WTC11 (cell line): ENCODE measurements at regions not wholly inside any gene's neighbourhood (a gene's known extent, or its start where the extent isn't known, plus 50 kb on each side); places are given as distances from the start of the nearest gene placed in this dataset.
"Not testable (repeated sequence)": the region's sequence is repeated elsewhere in the genome, so short reads cannot be mapped to it uniquely, and the experiment has no call there.

ENCODE experiments used
- ATAC-seq: fragments of 200-7000 bp; cut with Tn5 transposase; 2 replicates; pipeline ENCODE4 v1.10.0; 2021; ENCODE audit warnings: mild to moderate bottlenecking, moderate library complexity
- CTCF ChIA-PET: fragments of 300-600 bp; sonication (Branson Sonifier 250); formaldehyde crosslinking; loops from one replicate; lab custom pipeline; 2021; ENCODE audit warnings: antibody characterized with exemption; lab: Charles Lee
- POLR2A ChIA-PET: fragments of 350-600 bp; sonication (Branson Sonifier 250); formaldehyde crosslinking; loops from one replicate; lab custom pipeline; 2021; ENCODE audit warnings: antibody characterized with exemption; lab: Charles Lee
- DNase-seq: peaks from one replicate; pipeline ENCODE4 v3.0.0; 2021; ENCODE audit warnings: low spot score
- H3K27ac Mint-ChIP-seq: 2 replicates; pipeline ENCODE4 v1.8.0; 2021; ENCODE audit warnings: mixed read lengths
- H3K27me3 Mint-ChIP-seq: 2 replicates; pipeline ENCODE4 v1.8.0; 2021; ENCODE audit warnings: low read depth, mild to moderate bottlenecking, moderate library complexity, mixed read lengths
- H3K36me3 Mint-ChIP-seq: 2 replicates; pipeline ENCODE4 v1.8.0; 2021; ENCODE audit warnings: mixed read lengths
- H3K4me1 Mint-ChIP-seq: 2 replicates; pipeline ENCODE4 v1.8.0; 2022; ENCODE audit warnings: mixed read lengths
- H3K4me3 Mint-ChIP-seq: 2 replicates; pipeline ENCODE4 v1.8.0; 2021; ENCODE audit warnings: mild to moderate bottlenecking, moderate library complexity, mixed read lengths
- H3K9me3 Mint-ChIP-seq: 2 replicates; pipeline ENCODE4 v1.8.0; 2021; ENCODE audit warnings: mixed read lengths
- AFF4 ChIP-seq: sonication (generic); formaldehyde crosslinking; IDR thresholded peaks from 2 replicates; pipeline ENCODE4 v1.8.1; 2023; ENCODE audit warnings: mild to moderate bottlenecking, missing genetic modification reagents, borderline replicate concordance
- CBFB ChIP-seq: sonication (generic); formaldehyde crosslinking; IDR thresholded peaks from 2 replicates; pipeline ENCODE4 v1.8.1; 2022; ENCODE audit warnings: mild to moderate bottlenecking, low read depth, missing genetic modification reagents
- CDX4 ChIP-seq: fragments of 250-450 bp; sonication (Bioruptor Pico); IDR thresholded peaks from 2 replicates; pipeline ENCODE4 v1.9.0; 2021; ENCODE audit warnings: moderate library complexity, mild to moderate bottlenecking, inconsistent platforms, borderline replicate concordance
- ERG ChIP-seq: fragments of 250-450 bp; sonication (Bioruptor Pico); IDR thresholded peaks from 2 replicates; pipeline ENCODE4 v1.8.0; 2021; ENCODE audit warnings: mild to moderate bottlenecking
- ESRRA ChIP-seq: sonication (generic); formaldehyde crosslinking; IDR thresholded peaks from 2 replicates; pipeline ENCODE4 v1.8.1; 2022; ENCODE audit warnings: mild to moderate bottlenecking, missing genetic modification reagents, borderline replicate concordance
- FOXK1 ChIP-seq: sonication (generic); formaldehyde crosslinking; IDR thresholded peaks from 2 replicates; pipeline ENCODE4 v1.8.0; 2022; ENCODE audit warnings: mild to moderate bottlenecking, moderate library complexity, missing genetic modification reagents
- GRHL2 ChIP-seq: fragments of 250-450 bp; sonication (Bioruptor Pico); IDR thresholded peaks from 2 replicates; pipeline ENCODE4 v1.8.0; 2022; ENCODE audit warnings: mild to moderate bottlenecking, moderate library complexity; ENCODE audit not compliant: insufficient replicate concordance, severe bottlenecking
- HMGXB4 ChIP-seq: sonication (generic); formaldehyde crosslinking; IDR thresholded peaks from 2 replicates; pipeline ENCODE4 v1.8.1; 2023; ENCODE audit warnings: mild to moderate bottlenecking, moderate library complexity, missing genetic modification reagents
- MXD4 ChIP-seq: fragments of 250-450 bp; sonication (Bioruptor Pico); IDR thresholded peaks from 2 replicates; pipeline ENCODE4 v1.8.0; 2021; ENCODE audit warnings: mild to moderate bottlenecking, moderate library complexity, borderline replicate concordance
- NR1H2 ChIP-seq: sonication (generic); formaldehyde crosslinking; IDR thresholded peaks from 2 replicates; pipeline ENCODE4 v1.9.0; 2021; ENCODE audit warnings: mild to moderate bottlenecking, moderate library complexity, missing genetic modification reagents
- NR3C1 ChIP-seq: sonication (generic); formaldehyde crosslinking; conservative IDR thresholded peaks from 2 replicates; pipeline ENCODE4 v1.8.1; 2023; ENCODE audit warnings: low read depth, mild to moderate bottlenecking, missing genetic modification reagents
- OVOL2 ChIP-seq: fragments of 250-450 bp; sonication (Bioruptor Pico); IDR thresholded peaks from 2 replicates; pipeline ENCODE4 v1.9.0; 2021; ENCODE audit warnings: mild to moderate bottlenecking, borderline replicate concordance
- PRRX2 ChIP-seq: fragments of 250-450 bp; sonication (Bioruptor Pico); IDR thresholded peaks from 2 replicates; pipeline ENCODE4 v1.8.0; 2021; ENCODE audit warnings: mild to moderate bottlenecking
- SMAD3 ChIP-seq: sonication (generic); formaldehyde crosslinking; IDR thresholded peaks from 2 replicates; pipeline ENCODE4 v1.8.0; 2022; ENCODE audit warnings: missing genetic modification reagents, mild to moderate bottlenecking, borderline replicate concordance
- SMAD4 ChIP-seq: sonication (generic); formaldehyde crosslinking; IDR thresholded peaks from 2 replicates; pipeline ENCODE4 v1.8.0; 2022; ENCODE audit warnings: mild to moderate bottlenecking, missing genetic modification reagents
- STAT6 ChIP-seq: sonication (generic); formaldehyde crosslinking; conservative IDR thresholded peaks from 2 replicates; pipeline ENCODE4 v1.8.1; 2023; ENCODE audit warnings: mild to moderate bottlenecking, low read depth, missing genetic modification reagents, moderate library complexity
- ZNF263 ChIP-seq: sonication (generic); formaldehyde crosslinking; IDR thresholded peaks from 2 replicates; pipeline ENCODE4 v1.8.1; 2022; ENCODE audit warnings: low read depth, mild to moderate bottlenecking, moderate library complexity, missing genetic modification reagents
- ZNF416 ChIP-seq: fragments of 250-450 bp; sonication (Bioruptor Pico); IDR thresholded peaks from 2 replicates; pipeline ENCODE4 v1.9.0; 2021; ENCODE audit warnings: mild to moderate bottlenecking, inconsistent platforms

GRCh38 chr4:81307991-81308390, 93.0 kb upstream of the PRKG2 start (continued):
- no peak for TF ChIP-seq STAT6 (CRISPR knock-in tag)
- TF ChIP-seq, all 79 proteins: peak for 0

- Mint-ChIP-seq H3K4me3 (no peak overlapping the region), H3K4me1 (no peaks in the 10 kb centered on the region), H3K27me3 (no peaks in the 10 kb centered on the region), H3K9me3 (no peaks in the 10 kb centered on the region; the same call in 1 of the 2 replicates), H3K36me3 (no peaks in the 10 kb centered on the region), H3K27ac (no peak overlapping the region)
- ChIA-PET POLR2A (no interaction called here), CTCF (no interaction called here)
- no peak for ATAC-seq
- DNase-seq, result no peak
- TF ChIP-seq ERG (CRISPR knock-in tag), result no peak
- no peak for TF ChIP-seq OVOL2
- no peak for TF ChIP-seq FOXK1 (CRISPR knock-in tag)
- no peak for TF ChIP-seq NR1H2 (CRISPR knock-in tag)
- no peak for TF ChIP-seq MXD4 (CRISPR knock-in tag)
- no peak for TF ChIP-seq ESRRA (CRISPR knock-in tag)
- no peak for TF ChIP-seq ZNF416 (CRISPR knock-in tag)
- no peak for TF ChIP-seq ZNF263
- TF ChIP-seq GRHL2 (CRISPR knock-in tag), result no peak
- no peak for TF ChIP-seq NR3C1 (CRISPR knock-in tag)
- no peak for TF ChIP-seq CBFB (CRISPR knock-in tag)
- TF ChIP-seq HMGXB4 (CRISPR knock-in tag), result no peak
- no peak for TF ChIP-seq SMAD4
- no peak for TF ChIP-seq AFF4 (CRISPR knock-in tag)
- TF ChIP-seq CDX4 (CRISPR knock-in tag), result no peak
- no peak for TF ChIP-seq SMAD3
- no peak for TF ChIP-seq PRRX2 (CRISPR knock-in tag)
Measured at GRCh38 chr4:81304871-81305270, 89.8 kb upstream of the PRKG2 start.

- H3K4me3 Mint-ChIP-seq, CTCF ChIA-PET, DNase-seq, POLR2A ChIA-PET, H3K27me3 Mint-ChIP-seq, ATAC-seq, H3K4me1 Mint-ChIP-seq, H3K27ac Mint-ChIP-seq: not testable (repeated sequence)
- H3K9me3 Mint-ChIP-seq, result peaks cover 40% of the 10 kb centered on the region
- H3K36me3 Mint-ChIP-seq, result peaks cover 32% of the 10 kb centered on the region
Measured at GRCh38 chr4:81300352-81300751, 85.3 kb upstream of the PRKG2 start.
